ENCODE measurements at regions not wholly inside any gene's neighbourhood (a gene's known extent, or its start where the extent isn't known, plus 50 kb on each side); places are given as distances from the start of the nearest gene placed in this dataset.

DNA sequence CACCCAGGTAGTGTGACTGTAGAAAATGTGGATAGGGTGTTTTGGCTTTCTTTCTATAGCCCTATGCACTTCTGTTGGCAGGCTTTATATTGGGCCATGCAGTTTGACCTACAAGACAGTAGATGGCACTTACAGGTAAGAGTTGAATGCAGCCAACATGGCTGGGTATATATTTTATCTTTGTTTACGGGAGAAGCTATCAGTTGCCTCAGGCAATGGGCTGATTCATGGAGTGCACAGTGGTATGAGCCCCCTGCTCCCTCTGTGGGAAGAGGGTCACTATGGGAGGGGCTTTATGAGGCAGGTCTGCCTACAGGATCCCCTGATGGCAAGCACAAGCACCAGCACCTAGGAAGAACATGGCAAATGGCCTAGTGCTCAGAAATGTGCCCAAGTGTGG is 301.2 kb upstream of the CDIN1 start:
- TF ChIP-seq, protein P1, sequence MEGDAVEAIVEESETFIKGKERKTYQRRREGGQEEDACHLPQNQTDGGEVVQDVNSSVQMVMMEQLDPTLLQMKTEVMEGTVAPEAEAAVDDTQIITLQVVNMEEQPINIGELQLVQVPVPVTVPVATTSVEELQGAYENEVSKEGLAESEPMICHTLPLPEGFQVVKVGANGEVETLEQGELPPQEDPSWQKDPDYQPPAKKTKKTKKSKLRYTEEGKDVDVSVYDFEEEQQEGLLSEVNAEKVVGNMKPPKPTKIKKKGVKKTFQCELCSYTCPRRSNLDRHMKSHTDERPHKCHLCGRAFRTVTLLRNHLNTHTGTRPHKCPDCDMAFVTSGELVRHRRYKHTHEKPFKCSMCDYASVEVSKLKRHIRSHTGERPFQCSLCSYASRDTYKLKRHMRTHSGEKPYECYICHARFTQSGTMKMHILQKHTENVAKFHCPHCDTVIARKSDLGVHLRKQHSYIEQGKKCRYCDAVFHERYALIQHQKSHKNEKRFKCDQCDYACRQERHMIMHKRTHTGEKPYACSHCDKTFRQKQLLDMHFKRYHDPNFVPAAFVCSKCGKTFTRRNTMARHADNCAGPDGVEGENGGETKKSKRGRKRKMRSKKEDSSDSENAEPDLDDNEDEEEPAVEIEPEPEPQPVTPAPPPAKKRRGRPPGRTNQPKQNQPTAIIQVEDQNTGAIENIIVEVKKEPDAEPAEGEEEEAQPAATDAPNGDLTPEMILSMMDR (IDR thresholded peaks at IDR 0.05; ENCODE audit: insufficient read depth in 1 of 2, low read depth in 1 of 2, low read length in 1 of 2, severe bottlenecking in 1 of 2, unreplicated experiment in 1 of 2) = no peak
- Histone ChIP-seq H3K4me3 (ENCODE audit: low read depth, low read length) (no peak overlapping the region), H3K4me1 (no peaks in the 10 kb centered on the region), H3K36me3 (ENCODE audit: control insufficient read depth, insufficient read depth, low read length) (no peaks in the 10 kb centered on the region), H3K27me3 (replicated peaks; ENCODE audit: control insufficient read depth, insufficient read depth, low read length) (no peaks in the 10 kb centered on the region), H3K9me3 (peaks cover 13% of the 10 kb centered on the region)
- intact Hi-C loops (cut with micrococcal nuclease; ENCODE audit: unreplicated experiment) = no loop called here
- no peaks in the 10 kb centered on the region for H3K4me1 Mint-ChIP-seq (ENCODE audit: low read depth, unreplicated experiment)
- no TSS peak for BruUV-seq (replicated peaks)
- DNase-seq = no peak
- H3K36me3 Mint-ChIP-seq (ENCODE audit: insufficient read depth, unreplicated experiment) = no peaks in the 10 kb centered on the region
- H3K4me3 Mint-ChIP-seq (ENCODE audit: unreplicated experiment) = no peak overlapping the region
- H3K27ac Mint-ChIP-seq (ENCODE audit: unreplicated experiment) = no peak overlapping the region
- no peaks in the 10 kb centered on the region for H3K27me3 Mint-ChIP-seq (ENCODE audit: insufficient read depth, unreplicated experiment)
- POLR2A ChIA-PET = no interaction called here
- CTCF ChIA-PET = no interaction called here
- peaks cover 12% of the 10 kb centered on the region for H3K9me3 Mint-ChIP-seq (ENCODE audit: unreplicated experiment)

DNA sequence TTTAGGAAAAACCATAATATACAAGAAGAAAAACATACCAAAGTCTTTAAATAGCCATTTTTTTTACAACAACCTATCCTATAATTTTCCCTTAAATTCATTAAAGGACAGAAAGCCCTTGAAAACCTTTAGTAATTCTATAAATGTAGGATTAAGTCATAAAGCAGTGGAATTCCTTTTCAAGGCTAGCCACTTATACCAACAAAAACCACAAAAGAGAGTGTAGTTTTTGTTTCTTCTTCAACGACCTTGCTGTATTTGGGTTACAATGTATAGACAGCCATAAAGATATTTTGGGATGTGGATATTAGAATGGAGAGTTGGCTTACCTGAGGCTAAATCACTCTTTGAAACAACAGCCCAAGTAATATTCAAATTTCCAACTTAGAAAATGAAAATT is 296.6 kb upstream of the CDIN1 start:
- H3K27ac Mint-ChIP-seq (ENCODE audit: unreplicated experiment) = no peak overlapping the region
- H3K36me3 ChIP-seq (ENCODE audit: control insufficient read depth, insufficient read depth, low read length) = no peaks in the 10 kb centered on the region
- H3K4me3 Mint-ChIP-seq (ENCODE audit: unreplicated experiment) = no peak overlapping the region
- no peaks in the 10 kb centered on the region for H3K27me3 ChIP-seq (replicated peaks; ENCODE audit: control insufficient read depth, insufficient read depth, low read length)
- DNase-seq = no peak
- no peaks in the 10 kb centered on the region for H3K36me3 Mint-ChIP-seq (ENCODE audit: insufficient read depth, unreplicated experiment)
- H3K4me1 Mint-ChIP-seq (ENCODE audit: low read depth, unreplicated experiment) = no peaks in the 10 kb centered on the region
- no peak overlapping the region for H3K4me3 ChIP-seq (ENCODE audit: low read depth, low read length)
- intact Hi-C loops (cut with micrococcal nuclease; ENCODE audit: unreplicated experiment) = no loop called here
- TF ChIP-seq, protein P1 (IDR thresholded peaks at IDR 0.05; ENCODE audit: insufficient read depth in 1 of 2, low read depth in 1 of 2, low read length in 1 of 2, severe bottlenecking in 1 of 2, unreplicated experiment in 1 of 2) = no peak
- BruUV-seq (replicated peaks) = no TSS peak
- POLR2A ChIA-PET = no interaction called here
- H3K9me3 ChIP-seq = peaks cover 6% of the 10 kb centered on the region; the same call in 1 of the 2 replicates
- no peaks in the 10 kb centered on the region for H3K27me3 Mint-ChIP-seq (ENCODE audit: insufficient read depth, unreplicated experiment)
- H3K9me3 Mint-ChIP-seq (ENCODE audit: unreplicated experiment) = no peaks in the 10 kb centered on the region
- no peaks in the 10 kb centered on the region for H3K4me1 ChIP-seq
- CTCF ChIA-PET = no interaction called here

DNA sequence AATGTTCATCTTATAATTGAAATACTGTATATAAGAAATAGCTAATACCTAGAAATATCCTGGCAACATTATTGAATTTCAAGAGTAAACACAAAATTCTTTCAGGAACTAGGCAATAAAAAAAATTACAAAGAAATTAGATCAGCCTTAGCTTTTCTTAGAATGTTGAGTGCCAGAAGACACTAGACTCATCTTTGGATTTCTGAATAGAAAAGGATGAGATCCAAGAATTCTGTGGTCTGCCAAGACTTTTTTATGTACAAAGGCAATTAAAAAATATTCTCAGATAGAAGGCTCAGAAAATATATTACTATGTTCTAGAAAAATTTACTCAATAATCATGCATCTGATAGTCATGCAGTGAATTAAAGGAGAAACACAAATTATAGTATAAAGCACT is 294.5 kb upstream of the CDIN1 start:
- intact Hi-C loops (cut with micrococcal nuclease; ENCODE audit: unreplicated experiment) = no loop called here
- no peaks in the 10 kb centered on the region for H3K4me1 ChIP-seq
- H3K27me3 Mint-ChIP-seq (ENCODE audit: insufficient read depth, unreplicated experiment) = peaks cover 4% of the 10 kb centered on the region
- H3K27ac Mint-ChIP-seq (ENCODE audit: unreplicated experiment) = no peak overlapping the region
- no peak overlapping the region for H3K4me3 Mint-ChIP-seq (ENCODE audit: unreplicated experiment)
- POLR2A ChIA-PET = no interaction called here
- H3K9me3 ChIP-seq = peaks cover 4% of the 10 kb centered on the region; the same call in 1 of the 2 replicates
- H3K4me1 Mint-ChIP-seq (ENCODE audit: low read depth, unreplicated experiment) = no peaks in the 10 kb centered on the region
- BruUV-seq (replicated peaks) = no TSS peak
- CTCF ChIA-PET = no interaction called here
- TF ChIP-seq, protein P1 (IDR thresholded peaks at IDR 0.05; ENCODE audit: insufficient read depth in 1 of 2, low read depth in 1 of 2, low read length in 1 of 2, severe bottlenecking in 1 of 2, unreplicated experiment in 1 of 2) = no peak
- no peaks in the 10 kb centered on the region for H3K27me3 ChIP-seq (replicated peaks; ENCODE audit: control insufficient read depth, insufficient read depth, low read length)
- H3K36me3 Mint-ChIP-seq (ENCODE audit: insufficient read depth, unreplicated experiment) = no peaks in the 10 kb centered on the region
- no peaks in the 10 kb centered on the region for H3K9me3 Mint-ChIP-seq (ENCODE audit: unreplicated experiment)
- DNase-seq = no peak
- no peaks in the 10 kb centered on the region for H3K36me3 ChIP-seq (ENCODE audit: control insufficient read depth, insufficient read depth, low read length)
- no peak overlapping the region for H3K4me3 ChIP-seq (ENCODE audit: low read depth, low read length)

All from Caco-2 (cell line).